Osteocyte (in vitro differentiated cells): ENCODE measurements at regions not wholly inside any gene's neighbourhood (a gene's known extent, or its start where the extent isn't known, plus 50 kb on each side); places are given as distances from the start of the nearest gene placed in this dataset.
A peak's percentile ranks its signal among the peaks of the same experiment; 100 is the strongest.

Experiments used
- DNase-seq: peaks from one replicate; pipeline ENCODE4 v3.0.0; 2021; ENCODE audit warnings: mixed read lengths; ENCODE audit not compliant: unreplicated experiment; ENCODE audit errors: extremely low spot score
- H3K27ac Mint-ChIP-seq: one replicate; pipeline ENCODE4 v1.8.0; 2021; ENCODE audit warnings: mild to moderate bottlenecking, mixed read lengths; ENCODE audit not compliant: unreplicated experiment
- H3K27me3 Mint-ChIP-seq: one replicate; pipeline ENCODE4 v1.8.0; 2021; ENCODE audit warnings: mixed read lengths; ENCODE audit not compliant: unreplicated experiment
- H3K36me3 Mint-ChIP-seq: one replicate; pipeline ENCODE4 v1.8.0; 2021; ENCODE audit warnings: mixed read lengths; ENCODE audit not compliant: unreplicated experiment
- H3K4me1 Mint-ChIP-seq: one replicate; pipeline ENCODE4 v1.8.0; 2021; ENCODE audit warnings: mixed read lengths; ENCODE audit not compliant: unreplicated experiment
- H3K4me3 Mint-ChIP-seq: one replicate; pipeline ENCODE4 v1.8.0; 2021; ENCODE audit warnings: mild to moderate bottlenecking, moderate library complexity, mixed read lengths; ENCODE audit not compliant: unreplicated experiment
- H3K9me3 Mint-ChIP-seq: one replicate; pipeline ENCODE4 v1.8.0; 2021; ENCODE audit warnings: mixed read lengths; ENCODE audit not compliant: unreplicated experiment
- TF ChIP-seq, protein P1 (sequence below): fragments of 200-600 bp; sonication (generic); IDR thresholded peaks from 2 replicates; pipeline ENCODE4 v1.5.0; 2021; ENCODE audit warnings: antibody characterized with exemption, mild to moderate bottlenecking, moderate library complexity

DNA sequence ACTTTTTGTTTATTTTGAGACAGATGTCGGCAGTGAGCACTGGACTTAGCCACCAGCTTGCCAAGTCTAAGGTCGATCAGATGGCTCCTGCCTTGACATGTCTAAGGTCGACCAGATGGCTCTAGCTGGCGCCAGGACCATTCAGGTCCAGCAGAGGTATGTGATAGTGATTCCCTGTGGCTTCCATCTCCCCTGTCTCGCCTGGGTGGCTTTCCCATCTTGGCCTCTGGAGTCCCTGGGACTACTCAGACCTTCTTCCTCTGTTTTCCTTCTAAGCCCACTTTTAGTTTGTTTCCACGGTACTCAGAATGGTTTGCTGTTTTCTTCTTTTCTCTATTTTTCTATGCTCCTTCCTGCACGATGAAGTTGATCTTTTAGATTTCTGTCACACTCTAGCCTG is 1435.7 kb downstream of the UQCRFS1 start:
- H3K36me3 Mint-ChIP-seq, result peaks cover 80% of the 10 kb centered on the region
- H3K27ac Mint-ChIP-seq, result no peak overlapping the region
- H3K27me3 Mint-ChIP-seq, result no peaks in the 10 kb centered on the region
- H3K4me1 Mint-ChIP-seq, result peaks cover 5% of the 10 kb centered on the region
- no peak overlapping the region for H3K4me3 Mint-ChIP-seq
- TF ChIP-seq, protein P1, sequence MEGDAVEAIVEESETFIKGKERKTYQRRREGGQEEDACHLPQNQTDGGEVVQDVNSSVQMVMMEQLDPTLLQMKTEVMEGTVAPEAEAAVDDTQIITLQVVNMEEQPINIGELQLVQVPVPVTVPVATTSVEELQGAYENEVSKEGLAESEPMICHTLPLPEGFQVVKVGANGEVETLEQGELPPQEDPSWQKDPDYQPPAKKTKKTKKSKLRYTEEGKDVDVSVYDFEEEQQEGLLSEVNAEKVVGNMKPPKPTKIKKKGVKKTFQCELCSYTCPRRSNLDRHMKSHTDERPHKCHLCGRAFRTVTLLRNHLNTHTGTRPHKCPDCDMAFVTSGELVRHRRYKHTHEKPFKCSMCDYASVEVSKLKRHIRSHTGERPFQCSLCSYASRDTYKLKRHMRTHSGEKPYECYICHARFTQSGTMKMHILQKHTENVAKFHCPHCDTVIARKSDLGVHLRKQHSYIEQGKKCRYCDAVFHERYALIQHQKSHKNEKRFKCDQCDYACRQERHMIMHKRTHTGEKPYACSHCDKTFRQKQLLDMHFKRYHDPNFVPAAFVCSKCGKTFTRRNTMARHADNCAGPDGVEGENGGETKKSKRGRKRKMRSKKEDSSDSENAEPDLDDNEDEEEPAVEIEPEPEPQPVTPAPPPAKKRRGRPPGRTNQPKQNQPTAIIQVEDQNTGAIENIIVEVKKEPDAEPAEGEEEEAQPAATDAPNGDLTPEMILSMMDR, result no peak
- peak; percentile 53 for DNase-seq
- H3K9me3 Mint-ChIP-seq, result peaks cover 57% of the 10 kb centered on the region

DNA sequence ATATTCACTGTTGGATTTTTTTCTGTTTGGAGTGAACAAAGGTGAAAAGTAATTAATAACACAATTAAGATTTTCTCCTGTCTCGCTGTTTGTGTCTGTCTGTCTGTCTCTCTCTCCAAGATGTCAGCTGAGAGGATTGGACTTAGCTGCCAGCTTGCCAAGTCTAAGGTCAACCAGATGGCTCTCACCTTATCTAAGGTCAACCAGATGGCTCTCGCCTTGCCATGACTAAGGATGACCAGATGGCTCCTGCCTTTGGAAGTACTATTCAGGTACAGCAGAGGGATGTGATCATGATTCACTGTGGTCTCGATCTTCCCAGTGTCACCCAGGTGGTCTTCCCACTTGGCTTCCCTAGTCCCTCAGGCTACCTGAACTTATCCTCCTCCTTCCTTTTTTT is 1436.4 kb downstream of the UQCRFS1 start:
- DNase-seq, result no peak
- Mint-ChIP-seq H3K27ac (no peak overlapping the region), H3K4me1 (peaks cover 5% of the 10 kb centered on the region), H3K27me3 (no peaks in the 10 kb centered on the region), H3K9me3 (peaks cover 64% of the 10 kb centered on the region), H3K4me3 (no peak overlapping the region), H3K36me3 (peaks cover 82% of the 10 kb centered on the region)
- TF ChIP-seq, protein P1, result no peak

DNA sequence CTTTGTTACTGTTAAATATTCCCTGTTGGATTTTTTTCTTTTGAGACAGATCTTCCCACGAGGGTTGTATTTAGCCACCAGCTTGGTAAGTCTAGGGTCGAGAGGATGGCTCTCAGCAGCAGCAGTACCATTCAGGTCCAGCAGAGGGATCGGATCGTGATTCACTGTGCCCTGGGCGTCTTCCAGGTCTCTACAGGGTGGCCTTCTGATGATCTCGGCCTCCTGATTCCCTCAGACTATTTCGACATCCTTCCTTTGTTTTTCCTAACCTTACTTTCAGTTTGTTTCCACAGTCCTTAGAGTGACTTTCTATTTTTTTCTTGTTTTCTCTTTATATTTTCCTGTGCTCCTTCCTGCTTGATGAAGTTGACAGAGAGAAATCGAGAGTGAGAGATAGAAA is 1436.9 kb downstream of the UQCRFS1 start:
- Mint-ChIP-seq H3K9me3 (peaks cover 68% of the 10 kb centered on the region), H3K4me1 (peaks cover 5% of the 10 kb centered on the region), H3K27ac (no peak overlapping the region), H3K36me3 (peaks cover 82% of the 10 kb centered on the region), H3K4me3 (no peak overlapping the region), H3K27me3 (no peaks in the 10 kb centered on the region)
- TF ChIP-seq, protein P1, result no peak
- peak; percentile 60 for DNase-seq

DNA sequence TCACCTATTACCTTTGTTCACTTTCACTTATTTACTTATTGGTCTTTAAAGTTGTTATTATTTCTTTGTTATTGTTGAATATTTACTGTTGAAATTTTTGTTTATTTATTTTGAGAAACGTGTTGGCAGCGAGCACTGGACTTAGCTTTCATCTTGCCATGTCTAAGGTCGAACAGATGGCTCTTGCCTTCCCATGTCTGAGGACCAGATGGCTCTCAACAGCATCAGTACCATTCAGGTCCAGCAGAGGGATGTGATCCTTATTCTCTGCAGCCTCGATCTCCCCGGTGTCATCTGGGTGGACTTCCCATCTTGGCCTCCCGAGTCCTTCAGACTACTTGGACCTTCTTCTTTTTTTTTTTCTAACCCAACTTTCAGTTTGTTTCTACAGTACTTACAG is 1437.6 kb downstream of the UQCRFS1 start:
- Mint-ChIP-seq H3K27ac (no peak overlapping the region), H3K4me1 (peaks cover 5% of the 10 kb centered on the region), H3K36me3 (peaks cover 79% of the 10 kb centered on the region), H3K27me3 (no peaks in the 10 kb centered on the region), H3K4me3 (no peak overlapping the region), H3K9me3 (peaks cover 74% of the 10 kb centered on the region)
- peak; percentile 49 for DNase-seq
- TF ChIP-seq, protein P1, result no peak

DNA sequence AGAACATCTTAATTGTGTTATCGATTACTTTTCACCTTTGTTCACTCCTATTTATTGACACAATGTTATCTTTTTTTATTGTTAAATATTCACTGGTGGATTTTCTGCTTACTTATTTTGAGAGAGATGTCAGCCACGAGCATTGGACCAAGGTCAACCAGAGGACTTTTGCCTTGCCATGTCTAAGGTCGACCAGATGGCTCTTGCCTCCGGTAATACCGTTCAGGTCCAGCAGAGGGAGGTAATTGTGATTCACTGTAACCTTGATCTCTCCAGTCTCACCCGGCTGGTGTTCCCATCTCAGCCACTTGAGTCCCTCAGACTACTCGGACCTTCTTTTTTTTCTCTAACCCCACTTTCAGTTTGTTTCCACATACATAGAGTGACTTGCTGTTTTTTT is 1438.1 kb downstream of the UQCRFS1 start:
- no peaks in the 10 kb centered on the region for H3K27me3 Mint-ChIP-seq
- peaks cover 79% of the 10 kb centered on the region for H3K9me3 Mint-ChIP-seq
- no peak overlapping the region for H3K4me3 Mint-ChIP-seq
- no peak overlapping the region for H3K27ac Mint-ChIP-seq
- H3K36me3 Mint-ChIP-seq, result peaks cover 83% of the 10 kb centered on the region
- H3K4me1 Mint-ChIP-seq, result peaks cover 5% of the 10 kb centered on the region
- peak; percentile 73 for DNase-seq
- TF ChIP-seq, protein P1, result no peak
